ENCODE measurements at regions not wholly inside any gene's neighbourhood (a gene's known extent, or its start where the extent isn't known, plus 50 kb on each side); places are given as distances from the start of the nearest gene placed in this dataset.
"Not testable (repeated sequence)": the region's sequence is repeated elsewhere in the genome, so short reads cannot be mapped to it uniquely, and the experiment has no call there.

DNA sequence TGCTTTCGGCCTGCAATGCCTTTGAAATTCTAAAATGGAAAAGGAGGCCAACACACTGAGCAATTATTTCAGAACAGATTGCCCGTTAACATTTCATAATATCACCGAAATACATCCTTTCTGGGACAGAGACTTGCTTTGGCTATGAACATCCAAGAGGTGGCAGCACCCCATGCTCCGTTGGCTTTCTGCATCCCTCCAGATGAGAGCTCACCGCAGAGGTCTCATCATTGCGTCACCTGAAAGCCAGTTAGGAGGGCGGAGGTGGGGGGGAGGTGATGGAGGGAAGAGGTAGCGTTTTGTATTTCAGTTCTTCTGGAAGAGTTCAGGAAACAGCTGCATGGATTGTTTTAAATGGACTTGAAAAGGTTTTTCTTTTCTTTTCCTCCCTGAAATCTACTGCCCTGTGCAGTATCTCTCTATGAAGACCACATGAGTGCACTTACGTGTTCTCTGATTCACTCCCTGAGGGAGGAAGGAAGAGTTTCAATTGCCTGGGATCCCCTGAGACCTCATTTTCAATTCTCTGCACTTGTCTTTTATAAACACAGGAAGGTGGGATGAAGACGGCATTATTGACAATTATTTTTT lies 166.8 kb upstream of the PGRMC2 start:
- DNase-seq (ENCODE audit: low read depth in 2 of 2) = peak in 1 of 2 donors; percentile 29

DNA sequence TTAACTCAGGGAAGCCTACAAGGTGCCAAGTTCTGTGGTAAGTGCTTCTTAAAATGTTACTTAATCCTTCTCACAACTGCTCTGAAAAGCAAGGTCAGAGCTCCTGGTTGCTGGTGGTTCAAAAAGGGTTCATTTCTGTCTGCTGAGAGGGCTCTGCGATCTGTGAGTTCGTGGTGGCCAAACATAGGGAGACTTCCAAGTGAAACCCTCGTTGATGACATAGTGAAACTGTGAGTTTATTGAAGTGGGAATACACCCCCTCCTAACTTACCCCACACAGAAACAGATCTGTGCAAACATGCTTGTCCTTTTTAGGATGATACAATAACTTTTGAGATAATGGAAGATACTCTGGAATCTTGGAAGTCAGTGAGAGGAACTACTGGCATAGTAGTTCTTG lies 164.8 kb upstream of the PGRMC2 start:
- no peak for DNase-seq (ENCODE audit: low read depth in 2 of 2)

DNA sequence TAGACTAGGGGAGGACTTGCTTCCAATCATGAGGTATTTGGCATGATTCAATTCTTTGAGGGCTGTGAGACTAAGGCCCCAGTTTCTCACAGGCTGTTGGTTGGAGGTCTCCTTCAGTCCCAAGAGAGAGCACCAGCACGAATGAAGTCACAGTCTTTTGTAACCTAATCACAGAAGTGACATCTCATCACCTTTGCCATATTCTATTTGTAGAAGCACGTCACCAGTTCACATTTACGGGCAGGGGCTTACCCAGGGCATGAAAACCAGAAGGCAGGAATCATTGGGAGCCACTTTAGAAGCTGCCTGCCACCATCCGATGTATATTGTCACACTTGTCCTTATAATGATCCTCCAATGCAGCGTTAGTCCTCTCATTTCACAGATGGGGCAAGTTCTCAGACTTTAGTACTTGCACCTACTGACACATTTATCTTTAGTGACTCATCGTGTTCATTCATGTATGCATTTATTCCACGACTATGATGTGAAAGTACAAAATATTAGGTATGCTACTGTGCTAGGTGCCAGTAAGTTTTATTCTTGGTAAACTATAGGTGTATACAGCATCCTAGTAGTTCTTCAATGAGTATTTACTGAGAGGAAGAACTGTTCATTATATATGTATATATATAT lies 163.8 kb upstream of the PGRMC2 start:
- no peak for DNase-seq (ENCODE audit: low read depth in 2 of 2)

DNA sequence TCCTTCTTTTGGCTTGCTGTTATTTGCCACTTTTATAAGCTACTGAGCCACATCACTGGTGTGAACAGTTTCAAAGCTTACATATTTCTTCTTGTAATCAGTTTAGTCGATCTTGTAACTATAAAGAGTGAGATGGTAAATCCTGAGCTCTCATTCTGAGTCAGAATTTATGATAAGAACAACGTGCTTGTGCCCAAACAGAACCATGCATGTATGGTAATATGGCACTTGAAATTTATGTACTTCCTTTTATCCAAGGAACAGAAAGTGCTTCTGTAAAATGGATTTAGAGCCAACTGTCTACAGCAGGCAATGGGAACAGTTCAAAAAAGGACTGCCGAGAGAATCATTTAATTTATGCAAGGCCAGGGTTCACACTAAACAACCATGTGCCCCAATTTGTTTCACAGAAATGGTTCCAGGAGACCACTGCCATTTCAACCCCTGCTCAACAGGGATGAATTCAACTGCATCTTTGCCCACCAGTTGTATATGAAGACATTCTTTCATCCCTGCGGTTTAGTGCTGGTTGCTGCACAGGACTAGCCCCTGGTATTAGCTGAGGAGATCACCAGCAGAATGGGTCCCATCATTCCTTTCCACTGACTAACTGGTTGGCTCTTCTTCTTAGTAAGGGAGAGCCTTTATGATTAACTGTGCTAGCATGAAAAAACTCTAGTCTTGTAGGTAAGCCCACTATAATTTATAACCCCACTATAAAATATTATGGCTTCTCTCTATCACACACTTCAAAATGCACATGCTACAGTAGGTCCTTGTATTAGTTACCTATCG lies 162.9 kb upstream of the PGRMC2 start:
- no peak for DNase-seq (ENCODE audit: low read depth in 2 of 2)

DNA sequence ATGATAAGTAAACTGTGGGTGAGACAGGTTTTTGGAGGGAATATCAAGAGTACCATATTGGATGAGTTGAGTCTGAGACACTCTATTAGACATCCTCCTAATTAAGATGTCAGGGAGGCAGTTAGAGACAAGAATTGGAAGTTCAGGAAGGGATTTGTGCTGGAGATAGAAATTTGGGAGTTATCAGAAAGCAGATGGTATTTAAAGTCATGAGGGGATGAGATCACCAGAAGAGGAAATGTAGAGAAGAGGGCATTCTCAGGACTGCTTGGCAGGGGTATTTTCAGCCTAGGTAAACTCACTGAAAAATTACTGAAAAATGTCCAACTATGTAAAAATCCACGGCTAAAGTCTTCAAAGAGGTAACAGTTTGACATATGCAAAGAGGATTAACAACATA lies 161.6 kb upstream of the PGRMC2 start:
- no peak for DNase-seq (ENCODE audit: low read depth in 2 of 2)

DNA sequence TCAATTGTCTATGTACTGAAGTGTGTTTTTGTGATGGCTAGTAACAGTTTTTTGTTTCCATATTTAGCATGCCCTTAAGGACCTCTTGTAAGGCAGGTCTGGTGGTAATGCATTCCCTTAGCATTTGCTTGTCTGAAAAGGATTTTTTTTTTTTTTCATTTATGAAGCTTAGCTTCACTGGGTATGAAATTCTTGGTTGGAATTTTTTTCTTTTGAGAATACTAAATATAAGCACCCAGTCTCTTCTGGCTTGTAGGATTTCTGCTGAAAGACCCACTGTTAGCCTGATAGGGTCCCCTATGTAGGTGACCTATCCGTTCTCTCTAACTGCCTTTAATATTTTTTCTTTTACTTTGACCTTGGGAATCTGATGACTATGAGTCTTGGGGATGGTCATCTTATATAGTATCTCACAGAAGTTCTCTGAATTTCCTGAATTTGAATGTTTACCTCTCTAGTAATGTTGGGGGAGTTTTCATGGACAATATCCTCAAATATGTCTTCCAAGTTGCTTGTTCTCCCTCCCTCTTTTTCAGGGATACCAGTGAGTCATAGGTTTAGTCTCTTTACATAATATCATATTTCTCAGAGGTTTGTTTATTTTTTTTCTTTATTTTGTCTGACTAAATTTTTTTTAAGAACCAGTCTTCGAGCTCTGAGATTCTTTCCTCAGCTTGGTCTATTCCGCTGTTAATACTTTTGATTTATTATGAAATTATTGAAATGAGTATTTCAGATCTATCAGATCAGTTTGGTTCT lies 157.1 kb upstream of the PGRMC2 start:
- no peak for DNase-seq (ENCODE audit: low read depth in 2 of 2)

DNA sequence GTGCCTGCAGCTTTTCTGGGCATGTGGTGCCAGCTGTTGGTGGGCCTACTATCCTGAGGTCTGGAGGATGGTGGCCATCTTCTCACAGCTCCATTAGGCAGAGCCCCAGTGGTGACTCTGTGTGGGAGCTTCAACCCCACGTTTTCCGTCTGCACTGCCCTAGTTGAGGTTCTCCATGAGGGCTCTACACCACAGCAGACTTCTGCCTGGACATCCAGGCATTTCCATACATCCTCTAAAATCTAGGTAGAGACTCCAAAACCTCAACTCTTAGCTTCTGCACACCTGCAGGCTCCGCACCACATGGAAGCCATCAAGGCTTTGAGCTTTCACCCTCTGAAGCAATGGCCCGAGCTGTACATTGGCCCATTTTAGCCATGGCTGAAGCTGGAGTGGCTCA lies 153.3 kb upstream of the PGRMC2 start:
- DNase-seq (ENCODE audit: low read depth in 2 of 2) = no peak

DNA sequence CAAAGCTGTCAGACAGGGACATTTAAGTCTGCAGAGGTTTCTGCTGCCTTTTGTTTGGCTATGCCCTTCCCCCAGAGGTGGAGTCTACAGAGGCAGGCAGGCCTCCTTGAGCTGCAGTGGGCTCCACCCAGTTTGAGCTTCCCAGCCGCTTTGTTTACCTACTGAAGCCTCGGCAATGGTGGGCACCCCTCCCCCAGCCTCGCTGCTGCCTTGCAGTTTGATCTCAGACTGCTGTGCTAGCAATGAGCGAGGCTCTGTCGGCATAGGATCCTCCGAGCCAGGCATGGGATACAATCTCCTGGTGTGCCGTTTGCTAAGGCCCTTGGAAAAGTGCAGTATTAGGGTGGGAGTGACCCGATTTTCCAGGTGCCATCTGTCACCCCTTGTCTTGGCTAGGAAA lies 149.4 kb upstream of the PGRMC2 start:
- not testable (repeated sequence) for DNase-seq (ENCODE audit: low read depth in 2 of 2)

DNA sequence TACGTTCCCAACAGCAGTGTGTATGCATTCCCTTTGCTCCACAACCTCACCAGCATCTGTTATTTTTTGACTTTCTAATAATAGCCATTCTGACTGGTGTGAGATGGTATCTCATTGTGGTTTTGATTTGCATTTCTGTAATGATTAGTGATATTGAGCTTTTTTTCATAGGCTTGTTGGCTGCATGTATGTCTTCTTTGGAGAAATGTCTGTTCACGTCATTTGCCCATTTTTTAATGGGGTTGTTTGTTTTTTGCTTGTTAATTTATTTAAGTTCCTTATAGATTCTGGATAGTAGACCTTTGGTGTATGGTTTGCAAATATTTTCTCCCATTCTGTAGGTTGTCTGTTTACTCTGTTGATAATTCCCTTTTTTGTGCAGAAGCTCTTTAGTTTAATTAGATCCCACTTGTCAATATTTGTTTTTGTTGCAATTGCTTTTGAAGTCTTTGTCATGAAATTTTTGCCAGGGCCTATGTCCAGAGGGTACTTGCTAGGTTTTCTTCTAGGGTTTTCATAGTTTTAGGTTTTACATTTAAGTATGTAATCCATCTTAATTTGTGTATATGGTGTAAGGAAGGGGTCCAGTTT lies 141.5 kb upstream of the PGRMC2 start:
- not testable (repeated sequence) for DNase-seq (ENCODE audit: low read depth in 2 of 2)

DNA sequence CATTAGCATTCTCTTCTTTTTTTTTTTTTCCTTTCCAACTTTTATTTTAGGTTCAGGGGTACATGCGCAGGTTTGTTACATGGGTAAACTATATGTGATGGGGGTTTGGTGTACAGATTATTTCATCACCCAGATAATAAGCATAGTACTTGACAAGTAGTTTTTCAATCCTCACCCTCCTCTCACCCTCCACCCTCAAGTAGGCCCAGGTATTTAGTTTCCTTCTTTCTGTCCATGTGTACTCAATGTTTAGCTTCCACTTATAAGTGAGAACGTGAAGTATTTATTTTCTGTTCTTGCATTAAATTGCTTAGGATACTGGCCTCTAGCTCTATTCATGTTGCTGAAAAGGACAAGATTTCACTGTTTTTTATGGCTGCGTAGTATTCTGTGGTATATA lies 140.8 kb upstream of the PGRMC2 start:
- no peak for DNase-seq (ENCODE audit: low read depth in 2 of 2)

DNA sequence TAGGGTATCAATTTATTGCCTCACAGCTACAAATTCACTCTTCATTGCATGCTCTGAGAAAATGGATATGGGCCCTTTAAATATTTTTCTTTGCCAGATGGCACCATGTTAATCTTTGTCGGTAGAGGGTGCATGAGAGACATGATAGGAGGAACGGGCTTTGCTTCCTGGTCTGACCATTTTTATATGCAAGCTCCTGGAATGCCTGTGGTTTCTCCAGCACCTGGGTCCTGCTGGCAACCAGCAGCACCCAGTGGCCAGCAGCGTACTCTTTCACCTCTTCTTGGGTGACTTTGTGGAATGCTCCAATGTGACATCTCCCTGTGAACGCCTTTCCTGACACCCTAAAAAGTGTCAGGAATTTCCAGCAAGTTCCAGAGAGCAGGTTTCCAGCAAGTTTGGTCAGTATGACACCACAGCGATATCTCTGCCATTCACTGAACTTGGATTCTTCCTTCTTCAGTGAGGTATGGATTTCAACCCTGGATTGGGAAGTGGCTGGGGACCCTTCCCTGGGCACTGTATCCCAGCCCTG lies 140.3 kb upstream of the PGRMC2 start:
- DNase-seq (ENCODE audit: low read depth in 2 of 2) = no peak

DNA sequence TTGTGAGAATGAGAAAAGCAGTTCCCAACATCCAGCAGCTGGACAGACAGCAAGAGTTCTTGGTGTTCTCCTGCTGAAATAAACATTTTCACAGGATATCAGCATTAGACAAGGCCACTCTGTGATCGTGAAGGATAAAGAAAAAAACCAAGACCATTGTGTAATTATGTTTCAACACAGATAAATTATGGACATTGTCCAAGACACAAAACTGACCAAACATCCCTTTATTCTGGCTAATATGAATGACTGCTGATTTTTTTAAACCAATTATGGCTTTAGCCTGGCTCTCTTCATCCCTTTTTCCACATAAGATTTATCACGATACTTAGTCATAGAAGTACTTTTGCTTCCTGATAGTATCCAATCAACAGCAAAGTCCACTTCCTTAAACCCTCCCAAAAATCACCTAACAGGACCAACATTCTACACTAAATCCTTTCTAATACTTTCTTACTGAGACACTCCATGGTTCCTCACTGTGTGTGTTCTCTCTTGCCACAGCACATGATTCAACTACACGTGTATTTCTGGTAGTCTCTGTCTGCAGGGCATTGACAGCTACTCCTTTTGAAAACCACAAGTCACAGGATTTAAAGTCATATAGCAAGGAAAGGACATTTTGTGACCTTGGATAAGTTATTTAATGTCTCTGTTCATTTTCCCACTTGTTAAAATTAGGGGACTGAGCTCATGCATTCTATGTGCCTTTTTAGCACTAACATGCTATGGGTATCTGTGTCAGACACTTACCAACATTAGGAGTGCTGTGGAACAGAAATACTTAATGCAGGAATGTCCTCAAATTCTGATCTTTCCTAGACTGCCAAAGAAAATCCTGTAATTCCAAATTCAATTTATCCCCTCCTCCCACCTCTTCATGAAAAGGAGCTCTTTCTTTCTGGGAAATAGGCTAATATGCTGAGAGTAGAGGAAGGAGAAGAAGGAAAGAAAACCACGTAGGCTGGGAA lies 137.2 kb upstream of the PGRMC2 start:
- DNase-seq (ENCODE audit: low read depth in 2 of 2) = no peak

DNA sequence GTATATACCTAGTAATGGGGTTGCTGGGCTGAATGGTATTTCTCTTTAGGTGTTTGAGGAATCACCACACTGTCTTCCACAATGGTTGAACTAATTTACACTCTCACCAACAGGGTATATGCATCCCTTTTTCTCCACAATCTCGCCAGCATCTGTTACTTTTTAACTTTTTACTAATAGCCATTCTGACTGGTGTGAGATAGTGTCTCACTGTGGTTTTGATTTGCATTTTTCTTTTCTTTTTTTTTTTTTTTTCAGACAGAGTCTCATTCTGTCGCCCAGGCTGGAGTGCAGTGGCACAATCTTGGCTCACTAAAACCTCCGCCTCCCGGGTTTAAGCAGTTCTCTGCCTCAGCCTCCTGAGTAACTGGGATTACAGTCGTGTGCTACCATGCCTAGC lies 134.7 kb upstream of the PGRMC2 start:
- DNase-seq (ENCODE audit: low read depth in 2 of 2) = not testable (repeated sequence)

DNA sequence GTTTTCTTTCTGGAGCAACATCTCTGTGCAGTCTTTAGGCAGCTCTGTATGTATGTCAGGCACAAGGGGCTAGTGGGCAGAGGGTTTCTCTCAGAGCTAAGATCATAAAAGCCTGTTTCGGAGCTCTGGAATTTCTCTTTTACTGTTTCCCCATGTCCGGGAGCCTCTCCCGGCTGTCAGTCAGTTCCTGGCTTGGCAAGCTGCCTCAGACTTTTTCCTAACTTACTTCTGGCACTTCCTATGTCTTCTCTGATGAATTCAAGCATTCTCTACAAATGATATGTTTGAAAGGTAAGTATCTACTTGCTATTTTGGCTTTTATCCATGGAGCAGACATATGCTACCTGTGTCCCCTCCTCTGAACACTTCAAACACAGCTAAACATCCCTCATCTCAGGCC lies 129.3 kb upstream of the PGRMC2 start:
- no peak for DNase-seq (ENCODE audit: low read depth in 2 of 2)

DNA sequence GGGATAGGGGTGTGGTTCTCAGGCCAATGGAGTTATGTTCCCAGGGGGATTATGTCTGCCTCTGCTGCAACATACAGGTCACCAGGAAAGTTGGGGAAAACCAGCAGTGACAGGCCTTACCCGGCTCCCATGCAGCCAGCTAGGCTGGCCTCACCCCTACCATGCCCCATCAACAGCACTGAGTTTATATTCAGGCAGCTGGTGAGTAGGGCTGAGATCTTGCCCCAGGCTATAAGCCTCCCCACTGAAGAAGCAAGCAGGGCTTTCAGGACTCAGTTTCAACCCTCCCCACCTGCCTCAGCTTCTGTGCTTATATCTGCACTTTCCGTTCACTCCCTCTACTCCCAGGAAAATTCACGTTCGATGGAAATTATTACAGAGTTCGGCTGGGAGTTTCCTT lies 122.4 kb upstream of the PGRMC2 start:
- DNase-seq (ENCODE audit: low read depth in 2 of 2) = no peak

DNA sequence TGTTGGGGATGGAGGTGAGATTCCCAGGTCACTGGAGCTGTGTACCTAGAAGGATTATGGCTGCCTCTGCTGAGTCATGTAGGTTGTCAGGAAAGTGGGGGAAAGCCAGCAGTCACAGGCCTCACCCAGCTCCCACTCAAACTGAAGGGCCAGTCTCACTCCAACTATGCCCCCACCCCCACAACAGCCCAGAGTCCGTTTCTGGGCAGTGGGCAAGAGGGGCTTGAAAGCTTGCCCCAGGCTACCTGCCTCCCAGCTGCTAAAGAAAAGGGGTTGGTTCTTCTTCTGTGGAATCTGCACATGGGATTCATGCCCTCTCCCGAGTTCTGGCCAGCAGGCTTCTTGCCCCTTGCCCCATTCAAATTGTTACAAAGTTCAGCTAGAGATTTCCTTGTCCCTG lies 116.0 kb upstream of the PGRMC2 start:
- DNase-seq (ENCODE audit: low read depth in 2 of 2) = no peak

DNA sequence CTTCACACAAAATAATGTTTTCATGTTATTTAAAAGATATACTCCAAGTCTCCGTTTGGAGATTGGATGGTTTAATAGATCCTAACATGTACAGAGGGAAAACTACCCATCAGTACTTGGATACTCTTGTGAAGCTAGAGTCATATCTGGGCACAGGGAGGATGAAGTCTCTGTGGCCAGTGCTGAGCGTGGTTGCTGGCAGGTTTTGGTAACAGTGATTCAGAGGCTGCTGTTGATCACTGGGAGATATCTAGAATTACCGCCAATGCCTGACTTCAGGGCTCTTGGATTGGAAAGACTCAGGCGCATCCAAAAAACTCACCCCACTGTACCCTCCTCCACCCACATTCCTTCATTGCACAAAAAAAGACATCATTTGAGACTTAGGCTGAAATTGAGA lies 107.2 kb upstream of the PGRMC2 start:
- no peak for DNase-seq (ENCODE audit: low read depth in 2 of 2)

DNA sequence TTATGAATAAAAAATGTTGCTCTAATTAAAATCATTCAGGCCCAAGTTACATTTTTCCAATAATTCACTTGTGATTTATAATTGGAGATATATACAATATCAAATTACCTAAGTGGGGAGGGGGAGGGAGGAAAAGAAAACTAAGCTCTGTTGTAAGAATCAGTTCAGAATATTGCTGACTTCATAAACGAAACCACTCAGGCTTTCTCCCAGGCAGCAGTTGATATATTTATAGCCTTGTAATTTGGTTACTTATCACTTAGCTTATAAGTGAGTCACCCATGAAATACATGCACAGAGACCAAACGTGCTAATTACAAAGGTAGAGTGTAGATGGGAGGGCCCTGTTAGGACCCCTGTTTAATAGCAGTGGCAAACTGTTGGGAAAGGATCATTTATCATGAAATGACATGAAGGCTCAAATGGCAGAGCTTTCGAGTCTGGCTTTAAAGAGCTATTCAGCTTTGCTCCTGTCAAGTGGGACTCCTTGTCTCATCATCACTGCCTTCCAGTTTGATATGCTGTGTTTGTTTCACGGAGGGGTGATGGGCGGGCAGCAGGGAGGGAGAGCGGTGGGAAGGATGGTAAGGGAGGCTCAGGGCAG lies 105.6 kb upstream of the PGRMC2 start:
- no peak for DNase-seq (ENCODE audit: low read depth in 2 of 2)

DNA sequence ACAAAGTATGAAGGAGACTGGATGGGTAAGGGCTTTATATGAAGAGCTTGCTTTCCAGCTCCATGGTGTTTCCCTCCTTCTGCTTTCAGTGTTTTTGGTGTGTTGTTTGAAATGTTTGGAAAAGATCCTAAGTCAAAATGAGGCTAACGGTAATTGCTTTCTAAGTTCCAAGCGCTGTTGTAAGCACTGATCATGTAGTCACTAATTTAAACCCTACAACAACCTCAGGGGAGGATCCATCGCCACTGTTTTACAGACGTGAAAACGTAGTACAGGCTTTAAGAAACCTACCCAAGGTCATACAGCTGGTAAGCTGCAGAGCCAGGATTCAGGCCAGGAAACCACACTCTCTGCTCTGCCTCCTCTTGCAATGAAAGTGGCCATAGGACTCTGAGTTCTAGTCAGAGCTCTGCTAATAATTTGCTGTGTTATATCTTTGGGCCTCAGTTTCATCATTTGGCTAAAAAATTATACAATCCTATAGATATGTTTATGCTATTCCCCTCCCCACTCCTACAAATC lies 102.9 kb upstream of the PGRMC2 start:
- DNase-seq (ENCODE audit: low read depth in 2 of 2) = no peak

DNA sequence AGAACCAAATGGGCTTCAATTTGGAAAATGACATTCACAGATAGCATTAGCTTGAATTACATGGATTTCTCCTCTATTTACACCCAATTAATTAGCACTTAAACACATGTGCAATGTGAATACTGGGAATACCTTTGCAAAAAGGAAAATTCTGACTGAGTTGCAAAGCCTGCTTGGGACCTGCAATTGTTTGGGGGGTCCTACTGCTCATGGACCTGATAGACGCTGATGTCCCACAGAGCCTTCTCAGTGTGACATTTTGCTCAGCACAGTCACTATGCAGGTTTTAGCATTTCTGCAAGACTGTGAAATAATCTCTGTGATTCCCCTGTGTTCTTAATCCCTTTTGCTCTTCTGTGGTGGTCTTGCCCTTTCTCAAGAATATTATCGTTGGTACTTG lies 101.2 kb upstream of the PGRMC2 start:
- DNase-seq (ENCODE audit: low read depth in 2 of 2) = no peak
